DMS153 (cell line): ENCODE measurements at regions not wholly inside any gene's neighbourhood (a gene's known extent, or its start where the extent isn't known, plus 50 kb on each side); places are given as distances from the start of the nearest gene placed in this dataset.

Experiments
- DNase-seq: peaks from one replicate; lab custom pipeline; 2025; lab: John Stamatoyannopoulos, UW

- no peak for DNase-seq
These were observed 1610.4 kb upstream of the ZEB2 start for GRCh38 chr2:146130290-146130689.

- no peak for DNase-seq
These were observed 1609.3 kb upstream of the ZEB2 start for GRCh38 chr2:146129231-146129630.

GRCh38 chr2:146128216-146128615, 1608.3 kb upstream of the ZEB2 start:
- DNase-seq, result no peak

GRCh38 chr2:146125551-146125950, 1605.6 kb upstream of the ZEB2 start:
- no peak for DNase-seq

GRCh38 chr2:146124741-146125140, 1604.8 kb upstream of the ZEB2 start:
- no peak for DNase-seq

- DNase-seq, result no peak
These were observed 1603.8 kb upstream of the ZEB2 start for GRCh38 chr2:146123714-146124113.

- no peak for DNase-seq
These were observed 1603.3 kb upstream of the ZEB2 start for GRCh38 chr2:146123256-146123655.

- DNase-seq, result peak; percentile 13
These were observed 1599.7 kb upstream of the ZEB2 start for GRCh38 chr2:146119586-146119985.

- no peak for DNase-seq
These were observed 1589.1 kb upstream of the ZEB2 start for GRCh38 chr2:146108993-146109392.

- DNase-seq, result no peak
These were observed 1574.3 kb upstream of the ZEB2 start for GRCh38 chr2:146094185-146094584.

- no peak for DNase-seq
These were observed 1561.5 kb upstream of the ZEB2 start for GRCh38 chr2:146081459-146081858.

- DNase-seq, result no peak
These were observed 1561.0 kb upstream of the ZEB2 start for GRCh38 chr2:146080925-146081324.

GRCh38 chr2:146079216-146079615, 1559.3 kb upstream of the ZEB2 start:
- DNase-seq, result no peak

GRCh38 chr2:146077156-146077555, 1557.2 kb upstream of the ZEB2 start:
- DNase-seq, result no peak

- no peak for DNase-seq
These were observed 1548.1 kb upstream of the ZEB2 start for GRCh38 chr2:146068051-146068450.

- DNase-seq, result no peak
These were observed 1528.2 kb upstream of the ZEB2 start for GRCh38 chr2:146048141-146048540.

GRCh38 chr2:146041274-146041910, 1521.5 kb upstream of the ZEB2 start:
- DNase-seq, result no peak

GRCh38 chr2:146040051-146040450, 1520.1 kb upstream of the ZEB2 start:
- no peak for DNase-seq

GRCh38 chr2:146038014-146038413, 1518.1 kb upstream of the ZEB2 start:
- no peak for DNase-seq

- no peak for DNase-seq
These were observed 1517.5 kb upstream of the ZEB2 start for GRCh38 chr2:146037334-146037870.

GRCh38 chr2:146031158-146031557, 1511.2 kb upstream of the ZEB2 start:
- DNase-seq, result no peak

- DNase-seq, result no peak
These were observed 1507.2 kb upstream of the ZEB2 start for GRCh38 chr2:146027156-146027555.

- DNase-seq, result no peak
These were observed 1505.6 kb upstream of the ZEB2 start for GRCh38 chr2:146025519-146025918.

GRCh38 chr2:146024212-146024743, 1504.4 kb upstream of the ZEB2 start:
- no peak for DNase-seq
